ENCODE measurements at regions not wholly inside any gene's neighbourhood (a gene's known extent, or its start where the extent isn't known, plus 50 kb on each side); places are given as distances from the start of the nearest gene placed in this dataset.

DNA sequence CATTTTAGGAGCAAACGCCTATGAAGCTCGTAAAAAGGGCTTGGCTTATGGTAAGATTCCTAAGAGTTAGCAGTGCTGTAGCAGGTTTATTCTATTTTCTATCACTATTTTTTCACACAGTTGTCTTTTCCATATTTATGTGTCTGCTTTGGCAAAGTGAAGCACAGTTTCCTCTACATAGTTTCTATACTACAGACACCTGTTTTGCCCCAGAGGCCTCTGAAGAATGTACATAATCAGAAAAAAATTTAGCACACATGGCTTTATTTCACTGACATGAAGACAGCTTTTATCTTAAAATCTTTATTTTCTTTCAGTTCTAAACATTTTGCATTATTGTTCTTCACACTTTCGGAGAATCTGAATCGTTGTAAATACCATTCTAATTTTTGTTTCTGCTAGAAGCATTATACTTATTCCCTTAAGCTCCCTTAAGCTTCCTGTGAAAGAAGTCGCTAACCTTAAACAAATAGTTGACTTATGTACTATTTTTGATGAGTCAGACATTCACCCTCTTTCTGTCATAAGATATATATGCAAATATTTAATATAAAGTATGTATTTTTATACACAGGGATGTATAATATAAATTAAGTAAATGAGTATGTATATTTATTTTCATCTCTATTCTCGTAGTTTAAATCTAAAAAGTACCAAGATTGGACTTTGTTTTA, 816.0 kb downstream of the OLFM4 start:
- no peak for DNase-seq (ENCODE audit: low read depth, low spot score)
- no peak overlapping the region for H3K4me3 ChIP-seq (ENCODE audit: low read depth, low read length)
- in situ Hi-C loops (cut with HindIII; ENCODE audit: low sequenced_read_pairs) = no loop called here
- TF ChIP-seq, protein P1, sequence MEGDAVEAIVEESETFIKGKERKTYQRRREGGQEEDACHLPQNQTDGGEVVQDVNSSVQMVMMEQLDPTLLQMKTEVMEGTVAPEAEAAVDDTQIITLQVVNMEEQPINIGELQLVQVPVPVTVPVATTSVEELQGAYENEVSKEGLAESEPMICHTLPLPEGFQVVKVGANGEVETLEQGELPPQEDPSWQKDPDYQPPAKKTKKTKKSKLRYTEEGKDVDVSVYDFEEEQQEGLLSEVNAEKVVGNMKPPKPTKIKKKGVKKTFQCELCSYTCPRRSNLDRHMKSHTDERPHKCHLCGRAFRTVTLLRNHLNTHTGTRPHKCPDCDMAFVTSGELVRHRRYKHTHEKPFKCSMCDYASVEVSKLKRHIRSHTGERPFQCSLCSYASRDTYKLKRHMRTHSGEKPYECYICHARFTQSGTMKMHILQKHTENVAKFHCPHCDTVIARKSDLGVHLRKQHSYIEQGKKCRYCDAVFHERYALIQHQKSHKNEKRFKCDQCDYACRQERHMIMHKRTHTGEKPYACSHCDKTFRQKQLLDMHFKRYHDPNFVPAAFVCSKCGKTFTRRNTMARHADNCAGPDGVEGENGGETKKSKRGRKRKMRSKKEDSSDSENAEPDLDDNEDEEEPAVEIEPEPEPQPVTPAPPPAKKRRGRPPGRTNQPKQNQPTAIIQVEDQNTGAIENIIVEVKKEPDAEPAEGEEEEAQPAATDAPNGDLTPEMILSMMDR (IDR thresholded peaks at IDR 0.05; ENCODE audit: low read depth, low read length) = no peak

DNA sequence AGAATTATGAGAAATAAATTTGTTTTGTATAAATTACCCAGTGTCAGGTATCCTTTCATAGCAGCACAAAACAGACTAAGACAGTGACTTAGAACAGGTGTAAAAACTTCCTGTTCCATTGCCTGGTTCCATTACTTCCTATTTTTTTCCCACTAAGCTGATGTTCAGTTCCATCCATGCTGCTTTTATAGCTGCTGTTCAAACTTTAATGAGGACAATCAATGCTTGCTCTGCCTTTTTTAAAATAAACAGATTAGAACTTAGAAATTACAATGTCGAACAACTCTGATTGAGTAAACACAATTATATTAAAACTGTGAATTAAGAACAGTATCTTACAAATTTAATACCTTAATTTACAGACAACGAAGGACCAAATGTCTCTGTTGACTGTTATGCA, 818.9 kb downstream of the OLFM4 start:
- TF ChIP-seq, protein P1 (IDR thresholded peaks at IDR 0.05; ENCODE audit: low read depth, low read length) = no peak
- no peak for DNase-seq (ENCODE audit: low read depth, low spot score)
- H3K4me3 ChIP-seq (ENCODE audit: low read depth, low read length) = no peak overlapping the region
- in situ Hi-C loops (cut with HindIII; ENCODE audit: low sequenced_read_pairs) = no loop called here

DNA sequence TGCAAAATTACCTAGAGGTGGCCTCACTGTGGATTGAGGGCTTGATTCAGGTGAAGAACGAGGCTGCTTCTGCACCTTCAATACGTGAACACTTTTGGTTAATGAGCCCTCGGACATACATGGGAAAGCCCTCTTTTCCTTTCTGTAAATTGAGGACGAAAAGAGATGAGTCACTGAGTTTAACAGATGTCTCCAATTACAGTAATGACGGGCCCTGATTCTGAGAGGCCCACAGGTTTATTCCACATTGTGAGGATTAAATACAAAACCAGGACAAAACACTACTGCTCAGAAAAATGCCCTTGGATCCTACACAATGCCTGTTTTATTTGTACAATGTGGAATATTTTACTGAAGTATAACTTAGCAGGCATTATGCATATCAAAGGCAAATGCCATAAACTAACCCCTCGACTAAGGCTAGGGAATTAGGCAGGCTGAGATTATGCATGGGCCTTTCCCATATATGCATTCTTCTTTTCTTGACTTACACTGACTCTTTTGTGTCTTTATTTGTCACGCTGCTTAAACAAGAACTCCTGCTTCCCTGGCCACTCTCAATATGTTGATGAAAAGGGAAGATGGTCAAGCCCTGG, 819.9 kb downstream of the OLFM4 start:
- no peak overlapping the region for H3K4me3 ChIP-seq (ENCODE audit: low read depth, low read length)
- TF ChIP-seq, protein P1 (IDR thresholded peaks at IDR 0.05; ENCODE audit: low read depth, low read length) = no peak
- no peak for DNase-seq (ENCODE audit: low read depth, low spot score)
- in situ Hi-C loops (cut with HindIII; ENCODE audit: low sequenced_read_pairs) = no loop called here

DNA sequence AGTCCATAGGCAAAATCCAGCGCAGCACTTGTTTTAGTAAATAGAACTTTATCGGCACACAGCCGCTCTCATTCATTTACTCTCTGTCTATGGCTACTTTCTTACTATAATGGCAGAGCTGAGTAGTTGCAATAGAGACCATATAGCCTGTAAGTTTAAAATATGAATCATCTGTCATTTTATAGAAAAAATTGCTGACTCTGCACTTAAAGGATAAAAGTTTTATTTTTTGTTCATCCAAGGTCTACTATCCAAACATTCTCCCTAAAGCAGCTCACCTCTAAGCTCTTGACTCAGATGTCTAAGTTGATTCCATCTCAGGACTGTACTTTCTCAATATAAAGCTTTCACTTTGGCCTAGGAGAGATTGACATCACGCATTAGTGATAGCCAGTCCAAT, 825.7 kb downstream of the OLFM4 start:
- H3K4me3 ChIP-seq (ENCODE audit: low read depth, low read length) = no peak overlapping the region
- in situ Hi-C loops (cut with HindIII; ENCODE audit: low sequenced_read_pairs) = no loop called here
- TF ChIP-seq, protein P1 (IDR thresholded peaks at IDR 0.05; ENCODE audit: low read depth, low read length) = no peak
- no peak for DNase-seq (ENCODE audit: low read depth, low spot score)

DNA sequence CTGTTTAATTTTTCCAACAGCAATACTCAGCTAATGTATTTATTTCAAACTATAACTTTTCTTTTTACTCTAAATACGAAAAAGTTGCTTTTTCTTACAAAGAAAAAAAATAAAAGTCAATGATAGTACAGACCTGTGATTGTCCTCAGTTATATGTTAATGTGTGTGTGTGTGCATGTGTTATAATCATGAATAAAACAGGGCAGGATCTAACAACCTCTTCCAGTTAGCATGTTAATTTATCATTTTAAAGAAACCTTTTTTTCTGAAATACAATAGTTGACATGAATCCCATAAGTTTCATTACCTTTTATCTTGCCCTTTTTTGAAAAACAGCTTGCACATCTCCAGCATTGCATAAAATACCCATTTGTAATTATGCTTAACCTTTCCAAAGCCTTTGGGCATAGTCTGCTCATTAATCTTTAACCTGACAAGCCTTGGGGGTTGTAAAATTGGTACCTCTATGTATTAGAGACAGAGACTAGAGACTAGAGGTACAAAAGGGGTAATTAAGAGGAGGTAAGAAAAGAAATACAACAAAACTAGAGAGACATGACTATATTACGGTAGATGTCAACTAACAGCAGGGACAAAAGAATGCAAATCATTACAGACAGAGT, 828.1 kb downstream of the OLFM4 start:
- TF ChIP-seq, protein P1 (IDR thresholded peaks at IDR 0.05; ENCODE audit: low read depth, low read length) = no peak
- no peak overlapping the region for H3K4me3 ChIP-seq (ENCODE audit: low read depth, low read length)
- DNase-seq (ENCODE audit: low read depth, low spot score) = no peak
- in situ Hi-C loops (cut with HindIII; ENCODE audit: low sequenced_read_pairs) = no loop called here

DNA sequence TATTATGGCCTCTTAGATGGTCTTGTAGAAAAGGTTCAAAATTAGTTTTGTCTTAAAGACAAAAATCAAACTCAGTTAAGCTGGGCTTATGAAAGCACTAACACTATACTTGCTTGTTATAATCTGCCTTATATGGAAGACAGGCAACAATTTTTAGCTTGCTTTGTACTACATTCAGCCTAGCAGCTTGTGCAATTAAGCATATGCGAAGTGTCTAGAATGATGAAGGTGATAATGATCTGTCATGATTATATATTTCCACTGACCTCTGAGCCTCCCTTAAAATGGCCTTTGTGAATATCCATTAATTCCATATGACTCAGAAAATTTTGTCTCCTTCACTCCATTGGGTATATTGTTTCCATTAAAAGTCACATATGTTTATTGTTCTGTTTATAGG, 834.9 kb downstream of the OLFM4 start:
- H3K4me3 ChIP-seq (ENCODE audit: low read depth, low read length) = no peak overlapping the region
- TF ChIP-seq, protein P1 (IDR thresholded peaks at IDR 0.05; ENCODE audit: low read depth, low read length) = no peak
- in situ Hi-C loops (cut with HindIII; ENCODE audit: low sequenced_read_pairs) = no loop called here
- no peak for DNase-seq (ENCODE audit: low read depth, low spot score)
